ENCODE measurements at regions not wholly inside any gene's neighbourhood (a gene's known extent, or its start where the extent isn't known, plus 50 kb on each side); places are given as distances from the start of the nearest gene placed in this dataset.

- no peak for DNase-seq
Observed at GRCh38 chr5:14962604-14963003, 91.0 kb upstream of the ANKH start.

- no peak for DNase-seq
Observed at GRCh38 chr5:14960120-14960462, 88.5 kb upstream of the ANKH start.

- DNase-seq: peak in 1 of 2 experiments; percentile 20
Observed at GRCh38 chr5:14959399-14960119, 88.0 kb upstream of the ANKH start.

GRCh38 chr5:14958188-14958587 is 86.6 kb upstream of the ANKH start:
- no peak for DNase-seq

- DNase-seq: no peak
Observed at GRCh38 chr5:14956423-14957046, 85.0 kb upstream of the ANKH start.

GRCh38 chr5:14954616-14955343 is 83.2 kb upstream of the ANKH start:
- no peak for DNase-seq

- no peak for DNase-seq
Observed at GRCh38 chr5:14954216-14954615, 82.6 kb upstream of the ANKH start.

GRCh38 chr5:14953075-14953607 is 81.6 kb upstream of the ANKH start:
- DNase-seq: no peak

- no peak for DNase-seq
Observed at GRCh38 chr5:14948383-14948782, 76.8 kb upstream of the ANKH start.

- peak; percentile 51 to 65 for DNase-seq
Observed at GRCh38 chr5:14946815-14947620, 75.4 kb upstream of the ANKH start.

- DNase-seq: no peak
Observed at GRCh38 chr5:14945450-14945849, 73.9 kb upstream of the ANKH start.

GRCh38 chr5:14944996-14945395 is 73.4 kb upstream of the ANKH start:
- DNase-seq: no peak

- DNase-seq: no peak
Observed at GRCh38 chr5:14944350-14944739, 72.8 kb upstream of the ANKH start.

GRCh38 chr5:14942212-14942611 is 70.6 kb upstream of the ANKH start:
- no peak for DNase-seq

GRCh38 chr5:14937254-14937653 is 65.7 kb upstream of the ANKH start:
- DNase-seq: no peak

GRCh38 chr5:14936588-14936987 is 65.0 kb upstream of the ANKH start:
- DNase-seq: no peak

GRCh38 chr5:14935341-14935740 is 63.8 kb upstream of the ANKH start:
- no peak for DNase-seq

GRCh38 chr5:14932902-14933469 is 61.4 kb upstream of the ANKH start:
- no peak for DNase-seq

- DNase-seq: no peak
Observed at GRCh38 chr5:14930486-14930885, 58.9 kb upstream of the ANKH start.

- DNase-seq: no peak
Observed at GRCh38 chr5:14929293-14930065, 57.9 kb upstream of the ANKH start.

GRCh38 chr5:14928661-14929060 is 57.1 kb upstream of the ANKH start:
- no peak for DNase-seq

GRCh38 chr5:14925326-14925725 is 53.7 kb upstream of the ANKH start:
- DNase-seq: no peak
